NCI-H524 (cell line): ENCODE measurements at regions not wholly inside any gene's neighbourhood (a gene's known extent, or its start where the extent isn't known, plus 50 kb on each side); places are given as distances from the start of the nearest gene placed in this dataset.
"Not testable (repeated sequence)": the region's sequence is repeated elsewhere in the genome, so short reads cannot be mapped to it uniquely, and the experiment has no call there.

Source experiments
- DNase-seq, 2 experiments: peaks; one replicate each; lab custom pipeline; 2025; lab: John Stamatoyannopoulos, UW

DNA sequence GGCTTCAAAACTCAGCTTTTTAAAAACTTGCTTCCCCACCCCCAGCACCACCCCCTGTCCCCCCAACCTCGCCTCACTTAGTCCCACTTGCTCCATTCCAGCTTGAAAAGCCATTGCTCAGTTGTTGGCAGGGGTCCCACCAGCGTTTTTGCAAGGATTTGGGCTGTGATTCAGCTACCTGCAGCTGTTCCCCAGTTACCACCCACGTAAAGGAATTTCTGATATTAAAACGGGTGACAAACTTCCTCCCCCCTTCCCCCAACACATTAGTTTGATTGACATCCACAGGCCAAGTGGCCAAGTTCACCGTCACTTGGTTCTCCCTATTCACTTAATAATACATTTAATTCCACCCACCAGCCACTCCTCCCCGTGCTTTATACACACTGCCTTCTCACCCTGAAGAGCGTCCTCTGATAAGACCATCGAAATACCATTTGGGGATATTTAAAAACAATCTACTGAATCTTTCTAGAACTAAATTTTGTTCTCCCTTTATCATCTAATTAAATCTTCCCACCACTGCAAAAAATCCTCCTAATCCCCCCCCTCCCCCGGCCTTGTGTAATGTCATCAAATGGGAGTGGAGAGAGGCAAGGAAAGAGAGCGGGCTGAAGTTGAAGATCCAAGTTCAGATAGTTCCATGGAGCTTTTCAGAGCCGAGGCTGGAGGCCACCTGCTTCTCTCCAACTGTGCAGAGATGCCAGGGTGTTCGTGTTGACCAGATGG, 55.1 kb downstream of the SOX9 start:
- DNase-seq, result peak in 1 of 2 experiments; percentile 35

DNA sequence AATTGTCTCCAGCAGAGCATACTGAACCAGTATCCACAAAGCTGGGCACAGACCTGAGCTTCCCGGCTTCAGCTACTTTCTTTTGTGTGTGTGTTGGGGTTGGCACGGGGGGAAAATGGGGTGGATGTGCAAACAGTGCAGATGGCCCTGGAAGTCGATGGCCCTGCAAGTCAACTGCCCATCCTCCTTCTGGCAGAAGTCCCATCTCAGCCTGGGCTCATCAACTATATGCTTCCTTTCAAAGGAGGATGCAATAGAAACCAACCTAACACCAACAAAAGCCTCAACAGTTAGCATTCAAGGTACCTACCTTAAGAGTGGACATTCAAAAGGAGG, 55.7 kb downstream of the SOX9 start:
- no peak for DNase-seq

DNA sequence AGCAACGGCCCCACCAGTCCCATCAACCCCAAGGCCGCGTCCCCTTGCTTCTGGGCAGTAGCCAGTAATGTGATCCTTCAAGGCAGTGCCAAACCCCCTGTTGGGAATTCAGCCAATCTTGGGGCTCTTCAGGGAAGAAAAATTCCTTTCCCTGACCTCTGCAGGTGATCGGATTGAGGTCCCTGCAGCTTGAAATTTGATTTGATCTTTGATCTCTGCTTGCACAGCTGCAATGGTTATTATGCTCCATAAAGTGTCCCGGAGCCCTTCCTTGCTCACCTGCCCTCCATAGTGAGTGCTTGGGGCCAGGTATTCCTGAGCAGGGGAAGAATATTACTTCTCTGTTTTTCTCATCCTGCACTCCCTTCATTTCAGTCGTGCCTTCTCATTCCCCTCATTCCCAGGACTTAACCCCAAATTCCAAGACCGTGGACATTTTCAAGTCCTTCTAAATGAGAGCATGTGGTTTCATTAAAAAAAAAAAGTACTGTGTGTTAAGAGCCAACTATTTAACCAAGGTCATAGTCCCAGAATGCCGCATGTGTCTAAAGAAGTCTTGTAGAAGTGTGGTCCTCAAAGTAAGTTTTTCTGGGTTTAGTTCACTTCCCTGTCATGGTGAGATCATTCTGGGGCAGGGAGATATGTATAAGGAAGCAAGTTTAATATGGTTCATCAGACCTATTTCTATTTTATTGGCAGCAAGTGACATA, 56.3 kb downstream of the SOX9 start:
- no peak for DNase-seq

DNA sequence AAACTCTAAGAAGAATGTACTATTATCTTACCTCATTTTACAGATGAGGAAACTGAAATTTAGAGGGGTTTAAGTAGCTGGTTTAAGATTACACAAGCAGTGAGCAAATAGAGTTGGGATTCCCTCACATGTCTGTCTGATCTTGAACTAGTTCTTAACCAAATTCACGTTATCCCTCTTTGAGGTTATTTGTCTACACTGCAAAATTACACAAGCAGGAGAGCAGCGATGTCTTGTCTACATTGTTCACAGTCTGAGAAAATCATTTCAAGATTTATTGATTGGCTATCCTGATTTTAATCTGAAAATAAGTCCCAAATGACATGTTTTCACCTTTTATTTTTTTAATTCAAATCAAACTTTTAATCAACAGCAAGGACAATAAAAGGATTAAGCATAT, 56.9 kb downstream of the SOX9 start:
- no peak for DNase-seq

GRCh38 chr17:72182371-72182873, 61.6 kb downstream of the SOX9 start:
- no peak for DNase-seq

DNA sequence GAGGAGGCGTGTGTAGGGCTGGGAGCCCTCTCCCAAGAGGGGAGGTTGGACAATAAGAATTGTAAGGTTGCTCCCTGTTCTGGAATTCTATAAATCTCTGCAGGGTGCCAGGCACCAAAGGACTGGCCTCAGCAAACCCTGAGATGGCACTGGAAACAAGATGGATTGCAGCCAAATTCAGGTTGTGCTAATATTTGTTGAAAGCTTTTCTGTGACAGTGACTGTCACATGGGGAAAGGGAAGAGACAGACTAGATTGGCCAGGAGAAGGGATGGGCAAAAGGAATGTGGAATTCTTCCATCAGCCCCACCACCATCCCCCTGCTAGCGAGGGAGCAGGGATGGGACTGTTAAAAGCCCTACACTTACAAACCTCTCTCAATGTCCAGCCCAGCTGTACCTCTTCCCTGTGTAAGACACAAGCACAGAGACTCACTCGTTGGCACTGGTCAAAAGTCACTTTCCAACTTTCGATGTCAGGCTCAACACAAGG, 62.4 kb downstream of the SOX9 start:
- DNase-seq, result no peak

DNA sequence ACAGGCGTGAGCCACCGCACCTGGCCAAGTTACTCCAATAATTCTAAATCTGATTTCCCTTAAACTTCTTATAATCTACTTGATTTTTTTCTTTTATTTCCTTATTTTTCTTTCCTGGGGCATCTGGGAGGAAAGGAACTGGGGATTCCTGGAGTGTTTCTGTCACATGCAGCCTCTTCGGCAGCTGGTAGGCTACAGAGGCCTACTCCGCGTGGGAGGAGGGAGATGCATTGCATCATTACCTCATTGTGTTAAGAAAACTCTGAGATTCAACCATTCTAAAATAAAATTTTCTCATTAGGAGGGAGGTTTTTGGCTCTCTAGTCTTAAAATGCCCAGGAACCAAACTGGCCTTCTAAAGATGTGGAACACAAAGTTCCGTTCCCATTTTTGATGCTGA, 64.0 kb downstream of the SOX9 start:
- DNase-seq, result no peak

- DNase-seq, result no peak
These were observed 64.7 kb downstream of the SOX9 start for GRCh38 chr17:72185564-72185963.

DNA sequence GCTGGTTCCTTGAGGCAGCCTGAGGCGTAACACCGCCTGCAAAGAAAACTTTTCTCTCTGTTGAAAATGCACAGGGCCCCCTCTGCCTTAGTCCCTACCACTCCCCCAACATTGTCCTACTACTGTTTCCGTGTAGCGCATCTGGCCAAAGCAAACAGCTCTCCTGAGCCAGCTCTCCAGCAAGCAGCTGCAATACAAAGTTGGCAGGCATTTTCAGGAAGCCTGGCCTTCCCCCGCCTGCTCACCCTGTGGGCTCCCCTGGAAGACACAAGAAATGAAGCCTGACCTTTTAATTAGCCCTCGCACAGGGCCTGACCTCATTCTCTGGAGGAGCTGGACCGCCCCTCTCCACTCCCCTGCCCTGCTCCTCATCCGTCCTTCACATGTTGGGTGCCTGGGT, 66.7 kb downstream of the SOX9 start:
- no peak for DNase-seq

GRCh38 chr17:72188801-72189200, 68.0 kb downstream of the SOX9 start:
- no peak for DNase-seq

DNA sequence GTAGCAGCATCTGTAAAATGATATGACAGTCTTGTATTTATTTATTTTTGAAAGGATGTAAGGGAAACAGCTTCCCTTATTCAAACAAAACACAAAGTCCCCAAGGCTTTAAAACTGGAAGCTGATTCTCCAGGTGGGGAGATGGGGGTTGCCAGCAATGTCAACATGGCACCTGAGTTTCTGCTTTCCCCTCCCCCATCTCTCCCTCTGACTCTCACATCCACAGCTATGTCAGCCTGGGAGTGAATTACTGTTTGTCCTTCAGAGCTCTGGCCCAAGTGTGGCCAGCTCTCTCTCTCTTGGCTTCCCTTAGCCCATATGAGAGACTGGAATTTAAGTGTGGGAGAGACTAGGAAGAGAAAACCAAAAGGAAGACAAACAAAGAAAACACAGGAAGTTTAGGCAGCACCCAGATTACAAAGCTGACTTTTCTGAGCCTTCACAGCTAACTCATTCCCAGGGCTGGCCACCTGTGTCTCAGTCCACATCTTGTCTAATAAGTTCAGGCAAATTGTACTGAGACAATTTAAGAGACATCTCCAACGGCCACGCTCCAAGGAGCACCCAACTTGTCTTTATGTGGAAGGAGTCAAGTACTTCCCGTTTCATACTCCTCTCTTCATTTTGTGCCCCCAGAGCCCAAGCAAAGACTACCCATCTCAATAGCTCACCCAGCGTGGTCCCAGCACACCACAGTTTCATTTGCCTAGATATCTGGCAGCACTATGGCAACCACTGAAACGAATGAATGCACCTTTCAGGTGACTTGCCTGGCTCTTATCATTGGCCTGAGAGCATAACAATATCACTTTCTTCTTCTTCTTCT, 69.2 kb downstream of the SOX9 start:
- no peak for DNase-seq

DNA sequence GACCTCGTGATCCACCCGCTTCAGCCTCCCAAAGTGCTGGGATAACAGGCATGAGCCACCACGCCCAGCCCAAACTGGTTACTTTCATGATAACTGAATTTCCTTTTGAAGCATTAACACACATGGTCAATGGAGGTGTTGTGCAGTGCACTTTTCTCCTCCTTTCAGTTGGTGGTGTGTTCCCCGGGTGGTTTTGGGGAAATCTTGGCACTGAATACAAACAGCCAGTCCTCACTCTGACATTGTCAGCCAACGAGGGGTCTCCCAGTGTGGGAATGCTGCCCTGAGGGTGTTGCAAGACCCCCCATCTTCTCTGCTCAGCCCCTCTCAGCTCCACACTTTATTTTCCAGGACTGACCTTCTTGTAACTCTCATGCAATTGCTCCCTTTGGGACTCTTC, 70.5 kb downstream of the SOX9 start:
- DNase-seq, result no peak

- DNase-seq, result no peak
These were observed 71.3 kb downstream of the SOX9 start for GRCh38 chr17:72191921-72192799.

- no peak for DNase-seq
These were observed 72.0 kb downstream of the SOX9 start for GRCh38 chr17:72192800-72193192.

DNA sequence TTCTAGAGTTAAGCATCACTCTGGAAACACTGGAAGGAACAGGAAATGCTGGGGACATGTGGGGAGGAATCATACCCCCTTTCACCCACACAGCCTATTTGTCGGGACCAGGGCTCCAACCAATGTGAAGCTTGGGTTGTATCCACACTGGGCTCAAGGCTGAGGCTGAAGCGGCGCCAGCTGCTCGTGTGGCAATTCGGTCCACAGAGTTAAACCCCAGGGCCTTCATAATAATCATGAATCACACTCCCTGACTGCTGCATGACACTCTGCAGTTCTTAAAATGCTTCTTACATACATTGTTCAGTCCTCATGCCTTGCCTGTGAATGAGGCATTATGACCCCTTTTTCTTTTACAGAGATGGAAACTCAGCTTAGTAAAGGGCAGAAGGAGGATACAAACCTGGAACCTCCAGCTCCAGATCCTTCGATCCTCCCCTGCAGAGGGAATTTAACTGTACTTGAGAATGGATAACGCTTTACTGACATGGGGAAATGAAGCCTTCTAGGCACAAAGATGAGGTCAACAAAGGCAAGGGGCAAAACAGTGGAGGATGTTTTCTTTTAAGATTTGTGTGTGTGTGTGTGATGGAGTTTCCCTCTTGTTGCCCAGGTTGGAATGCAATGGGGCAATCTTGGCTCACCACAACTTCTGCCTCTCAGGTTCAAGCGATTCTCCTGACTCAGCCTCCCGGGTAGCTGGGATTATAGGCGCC, 72.7 kb downstream of the SOX9 start:
- DNase-seq, result no peak

GRCh38 chr17:72194107-72194440, 73.3 kb downstream of the SOX9 start:
- DNase-seq, result not testable (repeated sequence)

- no peak for DNase-seq
These were observed 78.4 kb downstream of the SOX9 start for GRCh38 chr17:72199256-72199655.

DNA sequence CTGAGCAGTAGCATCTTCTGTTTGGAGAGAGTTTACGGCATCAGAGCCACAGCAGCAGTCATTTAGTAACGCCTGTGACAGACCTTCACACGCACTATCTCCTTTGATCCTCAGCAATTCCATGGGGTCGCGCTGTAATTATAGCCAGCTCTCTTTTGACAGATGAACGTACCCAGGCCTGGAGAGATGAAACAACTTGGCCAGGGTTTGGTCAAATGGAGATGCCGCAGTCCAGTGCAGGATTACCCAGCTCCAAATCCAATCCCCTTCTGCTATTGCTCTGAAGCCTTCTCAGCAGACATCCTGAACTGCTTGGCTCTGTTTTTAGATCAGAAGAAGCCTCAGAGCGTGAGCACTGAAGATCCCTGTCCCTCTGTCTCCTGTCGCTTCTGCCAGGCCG, 83.9 kb downstream of the SOX9 start:
- no peak for DNase-seq

GRCh38 chr17:72205357-72205756, 84.5 kb downstream of the SOX9 start:
- peak in 1 of 2 experiments; percentile 25 for DNase-seq

- DNase-seq, result no peak
These were observed 85.0 kb downstream of the SOX9 start for GRCh38 chr17:72205822-72206221.

DNA sequence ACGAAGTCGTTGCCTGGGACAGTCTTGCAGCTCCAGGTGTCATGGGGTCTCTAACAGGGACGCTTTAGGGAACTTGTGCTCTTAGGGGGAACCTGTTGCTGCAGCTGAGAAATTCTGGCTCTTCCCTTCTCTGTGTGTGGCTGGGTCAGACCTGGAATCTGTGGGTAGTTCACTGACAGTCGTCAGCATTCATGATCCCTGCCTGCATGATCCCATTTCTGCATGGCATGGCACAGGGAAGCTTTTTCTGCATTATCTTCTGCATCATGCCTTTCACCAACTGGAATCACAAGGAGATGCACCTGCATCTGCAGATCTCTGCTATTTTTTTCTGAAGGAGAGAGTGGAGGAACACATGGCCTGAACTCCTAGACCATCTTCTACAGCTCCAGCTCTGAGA, 85.6 kb downstream of the SOX9 start:
- DNase-seq, result no peak
